AG04450 (cell line): ENCODE measurements at regions not wholly inside any gene's neighbourhood (a gene's known extent, or its start where the extent isn't known, plus 50 kb on each side); places are given as distances from the start of the nearest gene placed in this dataset. TPM values are rescaled to one million over a fixed set of nuclear protein-coding genes. Genes with fewer than 3 reads are reported as not detected.

Experiments
- CTCF ChIA-PET: fragments of 300-600, 350-600 bp; formaldehyde crosslinking; extraction: SDS; loops from one replicate; lab custom pipeline; 2022; ENCODE audit warnings: antibody characterized with exemption, inconsistent platforms; lab: Charles Lee
- POLR2A ChIA-PET: fragments of 350-600 bp; formaldehyde crosslinking; extraction: SDS; loops from one replicate; lab custom pipeline; 2021; ENCODE audit warnings: antibody characterized with exemption, inconsistent platforms; lab: Yijun Ruan, JAX
- DNase-seq: peaks from one replicate; pipeline ENCODE4 v3.0.0-alpha.2; 2011; ENCODE audit warnings: low read depth, low spot score
- H3K27ac ChIP-seq: one replicate; pipeline ENCODE4 v1.5.1; 2012; ENCODE audit warnings: low read depth, low read length, control low read depth
- H3K27me3 ChIP-seq: one replicate; pipeline ENCODE4 v1.6.0; 2012; ENCODE audit warnings: low read length; ENCODE audit not compliant: control insufficient read depth, insufficient read depth
- H3K4me3 ChIP-seq: 2 replicates; pipeline ENCODE4 v1.5.1; 2011; ENCODE audit warnings: mild to moderate bottlenecking, low read depth, low read length, control low read depth
- H3K9me3 ChIP-seq: 2 replicates; pipeline ENCODE4 v1.5.1; 2012; ENCODE audit warnings: low read length; ENCODE audit not compliant: control insufficient read depth, insufficient read depth
- small RNA-seq: library from RNA; depleted of rRNA; stranded (forward); fragments of <200 nt; gene quantifications from one replicate; pipeline ENCODE3, GENCODE V24; 2012; ENCODE audit warnings: low read depth; ENCODE audit not compliant: insufficient read length
- TF ChIP-seq, protein P1 (sequence below): IDR thresholded peaks from 2 replicates; pipeline ENCODE4 v1.5.1; 2011; ENCODE audit warnings: low read depth, low read length, control low read depth, inconsistent platforms

GRCh38 chr18:70380915-70381896 is 92.4 kb downstream of the SOCS6 start:
- H3K27me3 ChIP-seq, result no peaks in the 10 kb centered on the region
- H3K9me3 ChIP-seq, result no peaks in the 10 kb centered on the region
- ChIA-PET CTCF (interaction anchor here (1.3 to 1.9 kb wide), 2 partner anchors 15 to 52 kb away, joined by 3 to 5 read pairs; no protein-coding TSS in a partner anchor), POLR2A (no interaction called here)
- TF ChIP-seq, protein P1, sequence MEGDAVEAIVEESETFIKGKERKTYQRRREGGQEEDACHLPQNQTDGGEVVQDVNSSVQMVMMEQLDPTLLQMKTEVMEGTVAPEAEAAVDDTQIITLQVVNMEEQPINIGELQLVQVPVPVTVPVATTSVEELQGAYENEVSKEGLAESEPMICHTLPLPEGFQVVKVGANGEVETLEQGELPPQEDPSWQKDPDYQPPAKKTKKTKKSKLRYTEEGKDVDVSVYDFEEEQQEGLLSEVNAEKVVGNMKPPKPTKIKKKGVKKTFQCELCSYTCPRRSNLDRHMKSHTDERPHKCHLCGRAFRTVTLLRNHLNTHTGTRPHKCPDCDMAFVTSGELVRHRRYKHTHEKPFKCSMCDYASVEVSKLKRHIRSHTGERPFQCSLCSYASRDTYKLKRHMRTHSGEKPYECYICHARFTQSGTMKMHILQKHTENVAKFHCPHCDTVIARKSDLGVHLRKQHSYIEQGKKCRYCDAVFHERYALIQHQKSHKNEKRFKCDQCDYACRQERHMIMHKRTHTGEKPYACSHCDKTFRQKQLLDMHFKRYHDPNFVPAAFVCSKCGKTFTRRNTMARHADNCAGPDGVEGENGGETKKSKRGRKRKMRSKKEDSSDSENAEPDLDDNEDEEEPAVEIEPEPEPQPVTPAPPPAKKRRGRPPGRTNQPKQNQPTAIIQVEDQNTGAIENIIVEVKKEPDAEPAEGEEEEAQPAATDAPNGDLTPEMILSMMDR, result no peak
- no peak overlapping the region for H3K4me3 ChIP-seq
- H3K27ac ChIP-seq, result no peak overlapping the region
- DNase-seq, result no peak

Small RNA genes in the stretch of these regions (small RNA-seq; reads per million reads assigned to genes)
- gene RN7SL795P, result not detected
